ENCODE measurements at regions not wholly inside any gene's neighbourhood (a gene's known extent, or its start where the extent isn't known, plus 50 kb on each side); places are given as distances from the start of the nearest gene placed in this dataset.

GRCh38 chr2:81078102-81078501, 773.5 kb upstream of the LRRTM1 start:
- H3K36me3 ChIP-seq (ENCODE audit: control insufficient read depth in 2 of 2, insufficient read depth in 1 of 2, low read length in 2 of 2): no peaks in the 10 kb centered on the region
- H3K9me3 ChIP-seq (ENCODE audit: control insufficient read depth, insufficient read depth, low read depth, low read length): no peaks in the 10 kb centered on the region
- ChIA-PET CTCF (no interaction called here), POLR2A (no interaction called here)
- no peak overlapping the region for H3K4me3 ChIP-seq (ENCODE audit: low read depth, low read length)
- TF ChIP-seq GLI4 (tag by site-specific recombination; IDR thresholded peaks at IDR 0.05) (no peak), ZNF366 (tag by site-specific recombination; conservative IDR thresholded peaks at IDR 0.05) (no peak), ZNF341 (tag by site-specific recombination; IDR thresholded peaks at IDR 0.05; ENCODE audit: low read depth) (no peak), ZXDB (tag by site-specific recombination; IDR thresholded peaks at IDR 0.05) (no peak), ZNF449 (tag by site-specific recombination; IDR thresholded peaks at IDR 0.05) (no peak), GLIS1 (tag by site-specific recombination; IDR thresholded peaks at IDR 0.05) (no peak), AEBP2 (tag by site-specific recombination; IDR thresholded peaks at IDR 0.05; ENCODE audit: borderline replicate concordance) (no peak), ZNF645 (tag by site-specific recombination; IDR thresholded peaks at IDR 0.05) (no peak), SALL2 (tag by site-specific recombination; IDR thresholded peaks at IDR 0.05; ENCODE audit: borderline replicate concordance) (no peak), ZNF660 (tag by site-specific recombination; IDR thresholded peaks at IDR 0.05) (no peak), PATZ1 (tag by site-specific recombination; IDR thresholded peaks at IDR 0.05) (no peak), KLF16 (tag by site-specific recombination; IDR thresholded peaks at IDR 0.05) (no peak), ZNF280C (tag by site-specific recombination; IDR thresholded peaks at IDR 0.05) (no peak), TRIM28 (IDR thresholded peaks at IDR 0.05; ENCODE audit: borderline replicate concordance, low read length) (no peak), ZNF514 (tag by site-specific recombination; IDR thresholded peaks at IDR 0.05) (no peak), MEIS1 (CRISPR knock-in tag; IDR thresholded peaks at IDR 0.05; ENCODE audit: borderline replicate concordance) (no peak), GFI1B (tag by site-specific recombination; IDR thresholded peaks at IDR 0.05) (no peak), PRDM4 (tag by site-specific recombination; IDR thresholded peaks at IDR 0.05) (no peak), ZNF335 (tag by site-specific recombination; conservative IDR thresholded peaks at IDR 0.05) (no peak), ZNF133 (tag by site-specific recombination; IDR thresholded peaks at IDR 0.05) (no peak)
- H3K27ac ChIP-seq (ENCODE audit: extremely low read depth, low read depth, low read length): no peak overlapping the region
- H3K4me1 ChIP-seq (ENCODE audit: control insufficient read depth, insufficient read depth, low read length): no peaks in the 10 kb centered on the region

Data from HEK293 (cell line).